ENCODE measurements at regions not wholly inside any gene's neighbourhood (a gene's known extent, or its start where the extent isn't known, plus 50 kb on each side); places are given as distances from the start of the nearest gene placed in this dataset.

GRCh38 chr14:58789736-58790135 is 152.0 kb downstream of the DACT1 start:
- TF ChIP-seq CTCF (IDR thresholded peaks at IDR 0.05 in 8 of 11, conservative IDR thresholded peaks at IDR 0.05 in 3 of 11): no peak
- no peak for TF ChIP-seq POLR2AphosphoS5 (IDR thresholded peaks at IDR 0.05)
- no peak for TF ChIP-seq POLR2A (IDR thresholded peaks at IDR 0.05)
- WGBS, 5 donors: 71 to 89% (median 82%) methylated on average over 4 of the region's 4 CpGs
- Histone ChIP-seq H3K9me3 (no peaks in the 10 kb centered on the region), H3K36me3 (no peaks in the 10 kb centered on the region), H3K27ac (no peak overlapping the region), H3K27me3 (replicated peaks in 1 of 7) (no peaks in the 10 kb centered on the region), H3K4me1 (no peaks in the 10 kb centered on the region), H3K4me3 (no peak overlapping the region)
- no peak for DNase-seq
- intact Hi-C loops (cut with DNase I; ENCODE audit: low total_unique reads): no loop called here

DNA sequence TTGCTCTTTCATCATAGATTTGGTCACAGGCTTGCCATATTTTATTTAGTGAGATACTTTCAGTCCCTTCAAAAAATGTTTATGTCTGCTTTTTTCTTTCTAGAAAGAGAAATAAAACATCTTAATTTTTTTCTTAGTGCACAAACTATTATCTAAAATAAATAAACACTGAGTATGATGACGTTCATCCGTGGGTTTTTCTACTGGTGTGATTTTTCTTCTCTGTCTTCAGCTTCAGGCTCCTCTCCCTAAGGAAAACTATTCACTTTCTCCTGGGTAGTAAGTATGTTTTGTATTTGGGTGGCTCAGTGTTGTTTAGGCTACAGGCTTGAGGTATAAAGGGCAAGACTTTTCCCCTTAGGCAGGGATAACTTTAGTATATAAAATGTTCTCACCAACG is 154.7 kb downstream of the DACT1 start:
- Histone ChIP-seq H3K4me3 (no peak overlapping the region), H3K4me1 (no peaks in the 10 kb centered on the region), H3K9me3 (no peaks in the 10 kb centered on the region), H3K36me3 (no peaks in the 10 kb centered on the region), H3K27ac (no peak overlapping the region), H3K27me3 (replicated peaks in 1 of 7) (no peaks in the 10 kb centered on the region)
- 71 to 94% (median 86%) methylated on average over 3 of the region's 3 CpGs for WGBS, 5 donors
- intact Hi-C loops (cut with DNase I; ENCODE audit: low total_unique reads): no loop called here
- TF ChIP-seq POLR2AphosphoS5 (IDR thresholded peaks at IDR 0.05) (no peak), POLR2A (IDR thresholded peaks at IDR 0.05) (no peak), CTCF (IDR thresholded peaks at IDR 0.05 in 8 of 11, conservative IDR thresholded peaks at IDR 0.05 in 3 of 11) (no peak)
- no peak for DNase-seq

- no peaks in the 10 kb centered on the region for H3K27me3 ChIP-seq (replicated peaks in 1 of 7)
- intact Hi-C loops (cut with DNase I; ENCODE audit: low total_unique reads): no loop called here
- TF ChIP-seq POLR2AphosphoS5 (IDR thresholded peaks at IDR 0.05) (no peak), CTCF (IDR thresholded peaks at IDR 0.05 in 8 of 11, conservative IDR thresholded peaks at IDR 0.05 in 3 of 11) (no peak)
Measured at GRCh38 chr14:58793131-58793740, 155.5 kb downstream of the DACT1 start.

GRCh38 chr14:58794993-58795762 is 157.4 kb downstream of the DACT1 start:
- Histone ChIP-seq H3K4me1 (no peaks in the 10 kb centered on the region), H3K36me3 (no peaks in the 10 kb centered on the region), H3K4me3 (no peak overlapping the region), H3K27me3 (replicated peaks in 1 of 7) (no peaks in the 10 kb centered on the region), H3K9me3 (no peaks in the 10 kb centered on the region), H3K27ac (no peak overlapping the region)
- TF ChIP-seq POLR2AphosphoS5 (IDR thresholded peaks at IDR 0.05) (no peak), CTCF (IDR thresholded peaks at IDR 0.05 in 8 of 11, conservative IDR thresholded peaks at IDR 0.05 in 3 of 11) (no peak), POLR2A (IDR thresholded peaks at IDR 0.05) (no peak)
- intact Hi-C loops (cut with DNase I; ENCODE audit: low total_unique reads): no loop called here
- WGBS, 5 donors: 68 to 77% (median 72%) methylated on average over 5 of the region's 5 CpGs
- no peak for DNase-seq

More at GRCh38 chr14:58793131-58793740, 155.5 kb downstream of the DACT1 start:
- Histone ChIP-seq H3K4me1 (no peaks in the 10 kb centered on the region), H3K4me3 (no peak overlapping the region), H3K36me3 (no peaks in the 10 kb centered on the region), H3K27ac (no peak overlapping the region), H3K9me3 (no peaks in the 10 kb centered on the region)
- WGBS, 5 donors: 82 to 92% (median 90%) methylated on average over 4 of the region's 4 CpGs
- no peak for DNase-seq
